Caki2 (cell line): ENCODE measurements at regions not wholly inside any gene's neighbourhood (a gene's known extent, or its start where the extent isn't known, plus 50 kb on each side); places are given as distances from the start of the nearest gene placed in this dataset.

Experiments
- DNase-seq: peaks from one replicate; pipeline ENCODE4 v3.0.0-alpha.2; 2015; ENCODE audit warnings: low read depth
- in situ Hi-C: cut with HindIII; loops from 2 replicates; pipeline ENCODE4 v1.10.0; 2016; ENCODE audit warnings: low sequenced_read_pairs, low pct_unique_long_range_greater_than_20kb, mixed read lengths

GRCh38 chr3:194536871-194537637, 50.3 kb upstream of the ATP13A3 start:
- peak; percentile 58 for DNase-seq
- in situ Hi-C loops: no loop called here
